IMR-90 (cell line): ENCODE measurements at regions not wholly inside any gene's neighbourhood (a gene's known extent, or its start where the extent isn't known, plus 50 kb on each side); places are given as distances from the start of the nearest gene placed in this dataset.

ENCODE experiments used
- ATAC-seq: fragments of 200-7000 bp; cut with Tn5 transposase; 2 replicates; pipeline ENCODE4 v1.9.1; 2020; ENCODE audit warnings: low read depth, mild to moderate bottlenecking, moderate library complexity
- BruUV-seq: library from RNA; stranded (reverse); fragments of 400-500 nt; replicated peaks from 2 replicates; lab custom pipeline; 2021; lab: Mats Ljungman, UMichigan
- CTCF ChIA-PET: fragments of 300-600 bp; formaldehyde crosslinking; extraction: SDS; loops from one replicate; lab custom pipeline; 2021; ENCODE audit warnings: antibody characterized with exemption; lab: Yijun Ruan, JAX
- POLR2A ChIA-PET: fragments of 300-600 bp; sonication (Branson Sonifier 250); formaldehyde crosslinking; loops from one replicate; lab custom pipeline; 2022; ENCODE audit warnings: antibody characterized with exemption; ENCODE audit not compliant: unreplicated experiment; lab: Charles Lee
- DNase-seq: peaks from one replicate; pipeline ENCODE4 v3.0.0; 2013
- H2AFZ ChIP-seq: replicated peaks from 2 replicates; pipeline ENCODE3; 2013; ENCODE audit warnings: low read length, mild to moderate bottlenecking; ENCODE audit not compliant: poor library complexity
- H2AK5ac ChIP-seq: 2 replicates; pipeline ENCODE4 v1.6.1; 2013; ENCODE audit warnings: low read depth, low read length, inconsistent platforms
- H2AK9ac ChIP-seq: replicated peaks from 2 replicates; pipeline ENCODE3; 2013; ENCODE audit warnings: mild to moderate bottlenecking, low read depth, low read length, moderate library complexity; ENCODE audit not compliant: poor library complexity
- H2BK120ac ChIP-seq: 2 replicates; pipeline ENCODE4 v1.6.1; 2013; ENCODE audit warnings: low read depth, low read length, inconsistent platforms
- H2BK15ac ChIP-seq: 3 replicates; pipeline ENCODE4 v1.6.1; 2013; ENCODE audit warnings: low read depth, low read length, inconsistent platforms
- H2BK20ac ChIP-seq: 2 replicates; pipeline ENCODE4 v1.6.1; 2013; ENCODE audit warnings: low read depth, mild to moderate bottlenecking, inconsistent platforms, low read length, moderate library complexity
- H2BK5ac ChIP-seq: 2 replicates; pipeline ENCODE4 v1.6.1; 2013; ENCODE audit warnings: mild to moderate bottlenecking, low read depth, low read length, inconsistent platforms; ENCODE audit not compliant: poor library complexity, severe bottlenecking
- H3K14ac ChIP-seq: replicated peaks from 2 replicates; pipeline ENCODE4 v1.6.1; 2013; ENCODE audit warnings: low read depth, low read length, inconsistent platforms
- H3K18ac ChIP-seq: 2 replicates; pipeline ENCODE4 v1.6.1; 2013; ENCODE audit warnings: low read depth, low read length, control low read depth
- H3K23ac ChIP-seq: 2 replicates; pipeline ENCODE4 v1.6.1; 2013; ENCODE audit warnings: low read depth, low read length, inconsistent platforms
- H3K27ac ChIP-seq: 2 replicates; pipeline ENCODE4 v1.5.1; 2013; ENCODE audit warnings: mild to moderate bottlenecking, control low read depth, low read length; ENCODE audit not compliant: insufficient read depth
- H3K27me3 ChIP-seq: 2 replicates; pipeline ENCODE4 v1.6.1; 2013; ENCODE audit warnings: low read length; ENCODE audit not compliant: control insufficient read depth, insufficient read depth
- H3K36me3 ChIP-seq: 2 replicates; pipeline ENCODE4 v1.6.1; 2013; ENCODE audit warnings: low read length, mixed read lengths; ENCODE audit not compliant: control insufficient read depth, insufficient read depth
- H3K4ac ChIP-seq: 2 replicates; pipeline ENCODE4 v1.6.1; 2013; ENCODE audit warnings: low read depth, low read length, inconsistent platforms
- H3K4me1 ChIP-seq: 2 replicates; pipeline ENCODE4 v1.6.1; 2013; ENCODE audit warnings: low read length, mixed read lengths; ENCODE audit not compliant: control insufficient read depth, insufficient read depth
- H3K4me2 ChIP-seq: 2 replicates; pipeline ENCODE4 v1.6.1; 2013; ENCODE audit warnings: low read depth, mild to moderate bottlenecking, control low read depth, low read length, moderate library complexity
- H3K4me3 ChIP-seq: 2 replicates; pipeline ENCODE4 v1.5.1; 2013; ENCODE audit warnings: low read depth, mild to moderate bottlenecking, control low read depth, low read length, moderate library complexity; ENCODE audit not compliant: insufficient read depth
- H3K56ac ChIP-seq: 2 replicates; pipeline ENCODE4 v1.6.1; 2013; ENCODE audit warnings: low read length, inconsistent platforms; ENCODE audit not compliant: insufficient read depth; ENCODE audit errors: extremely low read depth
- H3K79me1 ChIP-seq, 2 experiments: 2 replicates each; pipeline ENCODE4 v1.6.1; 2013; ENCODE audit warnings: low read length in 2 of 2, inconsistent platforms in 1 of 2, low read depth in 1 of 2
- H3K9ac ChIP-seq: 2 replicates; pipeline ENCODE4 v1.6.1; 2013; ENCODE audit warnings: low read depth, low read length, control low read depth
- H3K9me1 ChIP-seq: 2 replicates; pipeline ENCODE4 v1.6.1; 2013; ENCODE audit warnings: low read length, inconsistent platforms; ENCODE audit not compliant: insufficient read depth
- H3K9me3 ChIP-seq: 2 replicates; pipeline ENCODE4 v1.6.1; 2013; ENCODE audit warnings: low read length; ENCODE audit not compliant: control insufficient read depth, insufficient read depth
- H4K20me1 ChIP-seq: 2 replicates; pipeline ENCODE4 v1.6.1; 2013; ENCODE audit warnings: low read length, inconsistent platforms; ENCODE audit not compliant: insufficient read depth
- H4K5ac ChIP-seq: 2 replicates; pipeline ENCODE4 v1.6.1; 2013; ENCODE audit warnings: mild to moderate bottlenecking, low read depth, low read length, control low read depth
- H4K8ac ChIP-seq, 2 experiments: 2 replicates each; pipeline ENCODE4 v1.6.1; 2013; ENCODE audit warnings: low read depth in 2 of 2, low read length in 2 of 2, control low read depth in 1 of 2, inconsistent platforms in 1 of 2
- H4K91ac ChIP-seq: 2 replicates; pipeline ENCODE4 v1.6.1; 2013; ENCODE audit warnings: low read depth, low read length, inconsistent platforms; ENCODE audit not compliant: insufficient read depth
- CEBPB ChIP-seq: IDR thresholded peaks from 2 replicates; pipeline ENCODE4 v1.6.1; 2012; ENCODE audit warnings: low read depth, low read length, improper control_type of control experiment
- ELK1 ChIP-seq: fragments of 150-350 bp; IDR thresholded peaks from 2 replicates; pipeline ENCODE4 v1.6.1; 2016; ENCODE audit warnings: low read depth, mild to moderate bottlenecking, low read length, moderate library complexity, borderline replicate concordance
- MXI1 ChIP-seq: IDR thresholded peaks from 2 replicates; pipeline ENCODE4 v1.6.1; 2012; ENCODE audit warnings: low read depth, mild to moderate bottlenecking, low read length, moderate library complexity, borderline replicate concordance
- POLR2A ChIP-seq: IDR thresholded peaks from 2 replicates; pipeline ENCODE4 v1.6.1; 2012; ENCODE audit warnings: mild to moderate bottlenecking, low read depth, low read length
- RAD21 ChIP-seq: IDR thresholded peaks from 2 replicates; pipeline ENCODE4 v1.6.1; 2012; ENCODE audit warnings: low read length, improper control_type of control experiment
- RCOR1 ChIP-seq: IDR thresholded peaks from 2 replicates; pipeline ENCODE4 v1.6.1; 2012; ENCODE audit warnings: mild to moderate bottlenecking, low read length, improper control_type of control experiment; ENCODE audit not compliant: insufficient replicate concordance
- RFX5 ChIP-seq: IDR thresholded peaks from 2 replicates; pipeline ENCODE4 v1.8.0; 2012; ENCODE audit warnings: low read depth, mild to moderate bottlenecking, low read length, moderate library complexity
- SMC3 ChIP-seq: fragments of 150-350 bp; IDR thresholded peaks from 2 replicates; pipeline ENCODE4 v1.6.1; 2016; ENCODE audit warnings: low read depth, mild to moderate bottlenecking, antibody characterized with exemption, low read length, moderate library complexity
- dilution Hi-C: fragments of 300-500 bp; cut with HindIII; formaldehyde crosslinking; loops from one replicate; pipeline ENCODE4 v1.14.3; 2018; ENCODE audit warnings: low sequenced_read_pairs; ENCODE audit not compliant: unreplicated experiment
- in situ Hi-C: fragments of 300-500 bp; cut with MboI; formaldehyde crosslinking; loops from 3 replicates; pipeline ENCODE4 v1.14.3; 2019; ENCODE audit warnings: low sequenced_read_pairs, inconsistent platforms, mixed read lengths
- intact Hi-C: fragments of 100-400 bp; cut with micrococcal nuclease; formaldehyde crosslinking; loops from 2 replicates; pipeline ENCODE4 v1.10.0; 2022
- TF ChIP-seq, protein P1 (sequence below): fragments of 150-350 bp; IDR thresholded peaks from 2 replicates; pipeline ENCODE4 v1.6.1; 2017; ENCODE audit warnings: mild to moderate bottlenecking, antibody characterized with exemption, low read length, low read depth

DNA sequence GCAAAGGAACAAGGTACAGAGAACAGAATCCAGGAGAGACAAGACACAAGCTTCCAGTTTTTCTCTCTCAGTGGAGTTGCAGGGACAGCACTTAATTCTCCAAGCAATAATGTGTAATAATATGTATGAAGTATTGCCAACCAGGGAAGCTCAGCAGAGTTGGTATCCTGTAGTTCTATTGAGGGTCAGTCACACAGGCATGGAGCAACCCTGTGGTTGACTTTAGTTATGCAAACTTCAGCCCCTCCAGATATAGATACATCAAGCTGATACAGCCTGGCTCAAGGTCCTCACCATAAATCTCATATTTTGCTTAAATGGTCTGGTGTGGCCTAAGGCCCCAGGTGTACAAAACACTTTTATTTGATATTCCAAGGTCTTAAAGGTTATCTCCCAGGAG lies 248.6 kb upstream of the EPHA5 start:
- Histone ChIP-seq H4K91ac (no peak overlapping the region), H2AK5ac (no peak overlapping the region), H3K9ac (no peak overlapping the region), H2BK120ac (no peak overlapping the region), H3K9me3 (peaks cover 4% of the 10 kb centered on the region), H3K4me1 (no peaks in the 10 kb centered on the region), H2AK9ac (no peak overlapping the region), H2BK5ac (no peak overlapping the region), H3K23ac (no peak overlapping the region), H3K4me3 (no peak overlapping the region), H4K8ac (no peak overlapping the region), H4K5ac (no peak overlapping the region), H3K14ac (no peak overlapping the region), H2BK15ac (no peak overlapping the region), H3K79me1 (no peaks in the 10 kb centered on the region), H4K20me1 (no peaks in the 10 kb centered on the region), H3K36me3 (no peaks in the 10 kb centered on the region), H3K4ac (no peak overlapping the region), H3K4me2 (no peak overlapping the region), H3K18ac (no peak overlapping the region), H2AFZ (no peak overlapping the region), H3K9me1 (no peaks in the 10 kb centered on the region), H3K56ac (no peak overlapping the region), H3K27me3 (no peaks in the 10 kb centered on the region), H3K27ac (no peak overlapping the region), H2BK20ac (no peak overlapping the region)
- ChIA-PET CTCF (no interaction called here), POLR2A (no interaction called here)
- in situ Hi-C loops = no loop called here
- DNase-seq (no peak), ATAC-seq (no peak)
- intact Hi-C loops = no loop called here
- dilution Hi-C loops = no loop called here
- no TSS peak for BruUV-seq
- no peak for TF ChIP-seq RFX5
- no peak for TF ChIP-seq RCOR1
- no peak for TF ChIP-seq MXI1
- no peak for TF ChIP-seq RAD21
- TF ChIP-seq, protein P1, sequence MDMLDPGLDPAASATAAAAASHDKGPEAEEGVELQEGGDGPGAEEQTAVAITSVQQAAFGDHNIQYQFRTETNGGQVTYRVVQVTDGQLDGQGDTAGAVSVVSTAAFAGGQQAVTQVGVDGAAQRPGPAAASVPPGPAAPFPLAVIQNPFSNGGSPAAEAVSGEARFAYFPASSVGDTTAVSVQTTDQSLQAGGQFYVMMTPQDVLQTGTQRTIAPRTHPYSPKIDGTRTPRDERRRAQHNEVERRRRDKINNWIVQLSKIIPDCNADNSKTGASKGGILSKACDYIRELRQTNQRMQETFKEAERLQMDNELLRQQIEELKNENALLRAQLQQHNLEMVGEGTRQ = no peak
- no peak for TF ChIP-seq POLR2A
- no peak for TF ChIP-seq ELK1
- TF ChIP-seq CEBPB = no peak
- TF ChIP-seq SMC3 = no peak
